Neural cell (in vitro differentiated cells): ENCODE measurements at regions not wholly inside any gene's neighbourhood (a gene's known extent, or its start where the extent isn't known, plus 50 kb on each side); places are given as distances from the start of the nearest gene placed in this dataset.

Experiments used
- CTCF ChIP-seq: fragments of 450-650 bp; IDR thresholded peaks from 2 replicates; pipeline ENCODE4 v1.5.1; 2014; ENCODE audit warnings: antibody characterized with exemption, mild to moderate bottlenecking, moderate library complexity; ENCODE audit not compliant: poor library complexity, severe bottlenecking
- EP300 ChIP-seq: fragments of 450-650 bp; conservative IDR thresholded peaks from 2 replicates; pipeline ENCODE4 v1.6.1; 2014; ENCODE audit warnings: antibody characterized with exemption, mild to moderate bottlenecking, moderate library complexity; ENCODE audit not compliant: poor library complexity, severe bottlenecking
- EZH2 ChIP-seq: fragments of 200-600, 300-800 bp; shearing (Covaris generic), sonication (generic); IDR thresholded peaks from 2 replicates; pipeline ENCODE4 v1.6.1; 2014; ENCODE audit warnings: antibody characterized with exemption, low read length, borderline replicate concordance, mild to moderate bottlenecking; ENCODE audit not compliant: insufficient read depth, poor library complexity, severe bottlenecking
- POLR2AphosphoS5 ChIP-seq: IDR thresholded peaks from 2 replicates; pipeline ENCODE4 v1.6.1; 2012

GRCh38 chr4:31052519-31052918 lies 332.4 kb downstream of the PCDH7 start:
- no peak for TF ChIP-seq CTCF
- TF ChIP-seq EP300 = no peak
- no peak for TF ChIP-seq POLR2AphosphoS5
- TF ChIP-seq EZH2 = no peak
